Stimulated activated CD4-positive, alpha-beta T cell treated with anti-CD3 and anti-CD28 coated beads, Interleukin-15, amount 100 ng/mL, for 48 hours (primary cell): ENCODE measurements at regions not wholly inside any gene's neighbourhood (a gene's known extent, or its start where the extent isn't known, plus 50 kb on each side); places are given as distances from the start of the nearest gene placed in this dataset.
"Not testable (repeated sequence)": the region's sequence is repeated elsewhere in the genome, so short reads cannot be mapped to it uniquely, and the experiment has no call there.

ENCODE experiments used
- DNase-seq, 2 donors: peaks; one replicate each; pipeline ENCODE4 v3.0.0-alpha.2; 2020; ENCODE audit warnings: low read depth in 2 of 2

DNA sequence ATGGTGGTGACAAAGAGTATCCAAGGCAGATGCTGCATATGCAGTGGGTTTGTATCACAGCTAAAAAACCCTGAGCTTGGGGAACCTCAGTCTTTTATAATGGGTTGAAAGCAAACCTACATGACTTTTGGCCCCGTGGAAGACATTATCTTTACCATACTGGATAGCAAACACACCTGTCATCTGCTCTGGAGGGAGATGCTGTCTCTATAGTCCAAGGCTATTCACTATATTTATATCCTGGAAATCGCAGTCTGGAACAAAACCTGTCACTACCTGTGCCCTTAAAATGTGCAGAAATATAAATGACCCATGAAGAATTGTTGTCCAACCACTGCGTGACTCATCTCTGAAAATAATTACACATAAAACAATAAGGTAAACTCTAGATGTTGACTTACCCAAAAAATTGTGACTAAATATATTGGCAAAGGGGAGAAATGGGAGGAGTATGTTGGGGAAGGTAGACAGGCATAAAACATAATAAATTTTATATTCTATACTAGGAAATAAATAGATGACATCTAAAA is 121.0 kb upstream of the CXADR start:
- DNase-seq: no peak

DNA sequence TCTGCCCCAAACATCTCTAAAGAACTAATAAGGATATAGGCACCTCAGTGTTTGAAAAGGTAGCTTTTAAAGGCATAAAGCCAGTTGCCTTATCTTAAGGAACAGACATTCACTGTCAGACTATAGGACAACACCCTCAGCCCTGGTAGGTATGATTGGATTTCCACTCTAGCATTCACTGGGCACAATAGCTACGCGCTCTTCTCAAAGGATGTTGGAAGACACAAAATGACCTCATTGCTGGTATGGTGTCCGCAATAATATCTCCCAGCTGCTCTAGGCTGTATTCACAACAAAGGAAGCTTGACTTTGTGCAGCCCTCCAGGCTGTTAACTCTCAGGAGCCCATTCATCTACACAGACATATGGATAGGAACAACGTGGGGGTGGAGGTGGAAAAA is 119.4 kb upstream of the CXADR start:
- DNase-seq: no peak

DNA sequence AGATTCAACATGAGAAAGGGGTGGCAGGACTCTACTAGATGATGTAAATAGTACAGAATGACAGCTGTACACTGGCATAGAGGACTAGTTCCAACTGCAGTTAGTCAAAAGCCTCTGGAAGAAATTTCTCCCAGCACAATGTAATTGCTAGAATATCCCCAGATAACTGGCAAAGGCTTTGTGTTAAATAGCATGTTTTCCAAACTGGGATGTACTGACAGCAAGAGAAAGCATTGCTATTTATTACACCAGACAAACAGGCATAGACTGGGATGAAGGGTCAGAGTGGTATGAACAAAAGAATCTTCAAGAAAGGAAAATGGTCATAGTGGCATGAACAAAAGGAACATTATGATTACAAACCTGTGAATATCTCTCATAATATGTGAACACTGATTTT is 115.9 kb upstream of the CXADR start:
- no peak for DNase-seq

DNA sequence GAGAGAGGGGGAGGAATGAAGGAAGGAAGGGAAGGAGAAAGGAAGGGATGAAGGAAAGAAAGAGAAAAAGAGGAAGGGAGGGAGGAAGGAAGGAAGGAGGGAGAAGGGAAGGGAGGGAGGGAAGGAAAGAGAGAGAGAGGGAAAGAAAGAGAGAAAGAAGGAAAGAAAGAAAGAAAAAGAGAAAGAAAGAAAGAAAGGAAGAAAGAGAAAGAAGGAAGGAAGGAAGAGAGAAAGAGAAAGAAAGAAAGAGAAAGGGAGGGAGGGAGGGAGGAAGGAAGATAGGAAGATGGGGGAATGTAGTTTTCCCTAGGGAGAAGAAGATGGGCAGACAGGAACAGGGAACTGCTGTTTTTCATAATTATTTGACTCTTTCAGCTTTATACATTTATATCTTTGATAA is 115.1 kb upstream of the CXADR start:
- no peak for DNase-seq

DNA sequence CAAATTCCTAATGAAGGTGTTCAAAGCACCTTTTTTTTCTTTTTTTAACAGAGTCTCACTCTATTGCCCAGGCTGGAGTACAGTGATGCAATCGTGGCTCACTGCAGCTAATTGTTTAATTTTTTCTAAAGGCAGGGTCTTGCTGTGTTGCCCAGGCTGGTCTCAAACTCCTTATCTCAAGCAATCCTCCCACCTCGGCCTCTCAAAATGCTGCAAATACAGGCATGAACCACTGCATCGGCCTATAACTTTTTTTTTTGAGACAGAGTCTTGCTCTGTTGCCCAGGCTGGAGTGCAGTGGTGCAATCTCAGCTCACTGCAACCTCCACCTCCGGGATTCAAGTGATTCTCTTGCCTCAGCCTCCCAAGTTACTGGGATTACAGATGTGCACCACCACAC is 113.9 kb upstream of the CXADR start:
- DNase-seq: not testable (repeated sequence)

DNA sequence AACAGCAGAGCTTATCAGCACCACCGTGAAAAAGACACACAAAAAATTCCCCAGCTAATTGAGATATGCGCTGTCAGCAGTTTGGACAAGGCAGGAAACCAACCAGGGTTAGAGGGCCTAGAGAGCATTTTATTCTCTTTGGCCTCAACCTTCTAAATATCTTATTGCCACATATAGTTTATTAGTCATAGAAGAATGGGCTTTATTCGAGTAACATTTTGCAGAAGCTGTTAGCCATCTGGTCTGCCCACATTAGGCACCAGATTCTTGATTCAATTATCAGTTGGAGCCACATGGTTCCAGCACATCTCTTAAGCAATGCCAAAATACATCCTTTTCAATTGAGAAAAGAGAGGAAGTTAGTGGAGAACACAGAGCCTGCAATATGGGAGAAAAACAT is 109.9 kb upstream of the CXADR start:
- no peak for DNase-seq

DNA sequence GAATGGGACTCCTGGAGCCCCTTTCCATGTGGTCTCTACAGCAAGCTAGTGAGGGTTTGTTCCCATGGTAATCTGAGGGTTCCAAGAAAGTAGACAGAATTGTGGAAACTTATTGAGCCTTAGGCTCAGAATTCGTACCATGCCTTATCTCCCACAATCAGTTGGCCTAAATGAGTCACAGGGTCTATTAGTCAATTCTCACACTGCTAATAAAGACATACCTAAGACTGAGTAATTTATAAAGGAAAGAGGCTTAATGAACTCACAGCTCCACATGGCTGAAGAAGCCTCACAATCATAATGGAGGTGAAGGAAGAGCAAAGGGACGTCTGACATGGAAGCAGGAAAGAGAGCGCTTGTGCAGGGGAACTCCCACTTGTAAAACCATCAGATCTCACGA is 106.6 kb upstream of the CXADR start:
- no peak for DNase-seq

DNA sequence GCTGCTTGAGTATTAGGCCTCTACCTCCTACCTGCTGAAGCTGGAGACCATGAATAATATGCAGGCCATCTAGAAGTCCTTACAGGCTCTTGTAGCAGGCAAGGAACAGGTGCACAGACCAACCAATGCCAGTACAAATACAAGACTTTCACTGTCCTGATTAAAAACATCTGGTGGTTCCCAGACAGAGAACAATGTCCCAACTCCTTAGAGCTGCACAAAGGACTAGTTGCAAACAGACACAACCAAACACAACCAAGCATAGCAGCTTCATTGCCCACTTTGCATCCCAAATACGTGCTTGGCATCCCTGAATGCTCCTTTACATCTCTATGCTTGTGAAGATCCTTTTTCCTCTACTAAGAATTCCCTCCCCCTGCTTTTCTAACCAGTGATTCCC is 98.1 kb upstream of the CXADR start:
- no peak for DNase-seq

DNA sequence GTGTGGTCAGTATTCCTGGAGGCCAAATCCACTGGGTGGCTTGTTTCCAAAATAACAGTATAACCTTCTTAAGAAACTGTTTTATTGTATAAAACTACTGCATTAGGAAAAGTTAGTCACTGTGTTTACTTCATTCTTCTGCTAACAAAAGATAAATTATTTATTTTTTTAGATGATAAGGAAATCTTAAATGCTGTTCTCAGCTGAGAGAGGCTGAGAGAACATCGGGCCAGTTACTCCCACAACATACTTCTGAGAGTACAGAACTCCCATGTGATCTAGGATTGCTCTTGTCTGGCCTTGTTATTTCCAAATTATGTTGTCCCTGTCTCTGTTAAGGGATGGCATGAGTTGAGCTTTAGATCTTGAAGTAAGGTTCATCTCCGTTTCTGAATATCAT is 96.7 kb upstream of the CXADR start:
- no peak for DNase-seq

DNA sequence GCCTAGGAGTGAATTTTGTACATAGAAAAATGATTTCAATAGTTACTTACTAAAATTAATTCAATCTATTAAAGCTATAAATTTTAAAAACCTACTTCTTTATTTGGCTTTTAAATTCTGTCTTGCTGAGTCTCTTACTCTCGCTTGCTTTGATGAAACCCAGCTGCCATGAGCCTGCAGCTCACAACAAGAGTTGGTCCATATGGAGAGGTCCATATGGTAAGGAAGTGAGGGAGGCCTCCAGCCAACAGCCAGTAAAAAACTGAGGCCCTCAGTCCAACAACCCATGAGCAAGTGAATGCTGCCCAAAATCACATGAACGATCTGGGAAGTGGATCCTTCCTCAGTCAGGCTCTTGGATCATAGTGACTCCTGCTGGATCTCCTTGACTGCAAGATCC is 89.9 kb upstream of the CXADR start:
- DNase-seq: no peak

DNA sequence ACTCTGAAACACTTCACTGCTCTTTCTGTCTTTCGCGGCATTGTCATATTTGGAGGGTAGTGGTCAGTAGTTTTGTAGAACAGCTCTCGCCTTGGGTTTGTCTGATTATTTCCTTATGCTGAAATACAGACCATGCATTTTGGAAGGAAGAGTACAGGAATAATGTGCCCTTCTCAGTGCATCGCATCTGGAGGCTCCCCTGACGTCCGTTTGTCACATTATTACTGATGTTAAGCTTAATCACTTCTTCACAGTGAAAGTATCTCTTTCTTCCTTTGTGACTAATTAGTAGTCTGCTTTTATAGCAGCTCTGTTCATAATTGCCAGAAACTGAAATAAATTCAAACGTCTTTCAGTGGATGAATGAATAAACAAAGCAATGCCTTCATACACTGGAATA is 85.7 kb upstream of the CXADR start:
- DNase-seq: no peak

DNA sequence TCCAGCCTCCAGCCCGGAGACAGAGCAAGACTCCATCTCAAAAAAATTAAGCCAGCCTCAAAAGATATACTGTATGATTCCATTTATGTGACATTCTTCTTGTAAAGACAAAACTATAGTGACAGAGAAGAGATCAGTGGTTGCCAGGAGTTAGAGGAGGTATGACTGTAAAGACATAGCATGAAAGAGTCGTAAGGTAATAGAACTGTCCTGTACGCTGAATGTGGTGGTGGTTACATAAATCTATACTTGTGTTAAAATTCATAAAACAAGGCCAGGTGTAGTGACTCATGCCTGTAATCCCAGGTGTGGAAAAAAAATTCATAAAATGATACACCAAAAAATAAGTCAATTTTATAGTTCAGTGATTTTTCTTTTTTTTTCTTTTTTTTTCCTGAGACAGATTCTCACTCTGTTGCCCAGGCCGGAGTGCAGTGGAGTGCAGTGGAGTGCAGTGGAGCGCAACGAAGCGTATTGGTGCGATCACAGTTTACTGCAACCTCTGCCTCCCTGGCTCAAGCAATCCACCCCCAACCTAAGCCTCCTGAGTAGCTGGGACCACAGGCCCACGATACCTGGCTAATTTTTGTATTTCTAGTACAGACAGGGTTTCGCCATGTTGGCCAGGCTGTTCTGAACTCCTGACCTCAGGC is 84.9 kb upstream of the CXADR start:
- no peak for DNase-seq

DNA sequence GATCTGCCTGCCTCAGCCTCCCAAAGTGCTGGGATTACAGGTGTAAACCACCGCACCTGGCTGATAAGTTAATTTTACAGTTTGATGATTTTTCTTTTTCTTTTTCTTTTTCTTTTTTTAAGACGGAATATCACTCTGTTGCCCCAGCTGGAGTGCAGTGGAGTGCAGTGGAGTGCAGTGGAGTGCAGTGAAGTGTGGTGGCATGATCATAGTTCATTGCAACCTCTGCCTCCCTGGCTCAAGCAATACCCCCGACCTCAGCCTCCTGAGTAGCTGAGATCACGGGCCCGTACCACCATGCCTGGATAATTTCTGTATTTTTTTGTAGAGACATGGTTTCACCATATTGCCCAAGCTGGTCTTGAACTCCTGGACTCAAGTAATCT is 84.4 kb upstream of the CXADR start:
- DNase-seq: no peak

DNA sequence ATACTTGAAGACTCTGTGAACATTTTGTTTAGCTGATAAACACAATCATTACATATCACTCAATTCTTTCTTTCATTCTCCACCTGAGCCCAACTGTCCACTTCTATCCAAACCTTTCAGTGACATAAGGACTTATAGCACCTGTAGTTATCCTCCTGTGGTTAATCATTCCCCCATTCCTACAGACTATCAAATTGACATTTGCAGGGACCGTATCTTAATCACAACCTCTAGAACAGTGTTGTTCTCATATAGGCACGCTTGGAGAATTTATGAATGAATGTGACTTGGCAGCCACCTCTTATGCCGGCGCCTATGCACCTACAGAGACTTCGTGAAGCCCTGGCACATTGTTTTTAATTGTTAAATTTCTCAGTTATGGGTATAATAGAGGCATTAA is 83.9 kb upstream of the CXADR start:
- DNase-seq: no peak

DNA sequence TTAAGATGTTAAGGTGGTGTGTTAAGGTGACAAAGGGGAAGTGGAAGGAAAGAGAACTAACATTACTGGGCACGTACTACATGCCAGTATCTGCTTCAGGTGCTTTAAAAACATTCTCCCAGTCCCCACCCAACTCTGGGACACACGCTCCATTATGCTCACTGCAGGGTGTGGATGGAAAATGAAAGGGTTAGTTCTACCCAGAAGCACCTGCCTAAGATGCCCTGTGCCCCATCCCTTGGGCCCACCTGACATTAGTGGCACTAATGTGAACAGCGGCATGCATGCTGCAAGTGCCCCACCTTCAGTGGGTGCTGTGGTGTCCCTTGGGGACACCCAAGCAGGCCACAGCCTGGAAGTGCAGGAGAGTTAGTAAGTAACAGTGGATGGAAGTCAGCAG is 82.9 kb upstream of the CXADR start:
- DNase-seq: no peak

DNA sequence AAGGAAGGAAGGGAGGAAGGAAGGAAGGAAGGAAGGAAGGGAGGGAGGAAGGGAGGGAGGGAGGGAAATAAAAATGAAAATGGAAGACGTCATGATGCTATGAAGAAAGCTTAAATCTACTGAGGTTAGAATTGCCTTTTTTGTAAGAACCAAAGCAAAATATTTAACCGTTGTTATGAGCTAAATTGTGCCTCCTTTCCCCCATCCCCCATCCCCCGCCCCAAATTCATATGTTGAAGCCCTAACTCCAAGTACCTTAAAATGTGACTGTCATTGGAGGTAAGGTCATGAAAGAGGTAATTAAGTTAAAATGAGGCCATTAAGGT is 80.1 kb upstream of the CXADR start:
- no peak for DNase-seq

DNA sequence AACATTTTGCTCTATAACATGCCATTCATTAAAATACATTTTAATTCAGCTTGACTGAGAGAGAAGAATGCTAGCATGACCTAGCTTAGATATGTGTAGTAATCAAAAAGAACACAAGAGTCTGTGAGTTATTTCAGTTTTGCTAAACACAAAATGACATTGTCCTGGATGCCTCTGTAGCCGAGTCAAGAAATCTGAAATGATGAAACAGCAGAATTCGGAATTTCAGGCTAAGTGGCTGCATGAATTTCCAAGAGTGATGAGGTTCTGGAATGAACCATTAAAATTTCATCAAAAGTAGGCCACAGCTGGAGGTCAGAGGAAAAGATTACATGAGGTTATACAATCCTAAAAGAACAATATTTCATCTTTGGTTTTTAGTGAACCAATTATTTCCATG is 79.1 kb upstream of the CXADR start:
- no peak for DNase-seq

DNA sequence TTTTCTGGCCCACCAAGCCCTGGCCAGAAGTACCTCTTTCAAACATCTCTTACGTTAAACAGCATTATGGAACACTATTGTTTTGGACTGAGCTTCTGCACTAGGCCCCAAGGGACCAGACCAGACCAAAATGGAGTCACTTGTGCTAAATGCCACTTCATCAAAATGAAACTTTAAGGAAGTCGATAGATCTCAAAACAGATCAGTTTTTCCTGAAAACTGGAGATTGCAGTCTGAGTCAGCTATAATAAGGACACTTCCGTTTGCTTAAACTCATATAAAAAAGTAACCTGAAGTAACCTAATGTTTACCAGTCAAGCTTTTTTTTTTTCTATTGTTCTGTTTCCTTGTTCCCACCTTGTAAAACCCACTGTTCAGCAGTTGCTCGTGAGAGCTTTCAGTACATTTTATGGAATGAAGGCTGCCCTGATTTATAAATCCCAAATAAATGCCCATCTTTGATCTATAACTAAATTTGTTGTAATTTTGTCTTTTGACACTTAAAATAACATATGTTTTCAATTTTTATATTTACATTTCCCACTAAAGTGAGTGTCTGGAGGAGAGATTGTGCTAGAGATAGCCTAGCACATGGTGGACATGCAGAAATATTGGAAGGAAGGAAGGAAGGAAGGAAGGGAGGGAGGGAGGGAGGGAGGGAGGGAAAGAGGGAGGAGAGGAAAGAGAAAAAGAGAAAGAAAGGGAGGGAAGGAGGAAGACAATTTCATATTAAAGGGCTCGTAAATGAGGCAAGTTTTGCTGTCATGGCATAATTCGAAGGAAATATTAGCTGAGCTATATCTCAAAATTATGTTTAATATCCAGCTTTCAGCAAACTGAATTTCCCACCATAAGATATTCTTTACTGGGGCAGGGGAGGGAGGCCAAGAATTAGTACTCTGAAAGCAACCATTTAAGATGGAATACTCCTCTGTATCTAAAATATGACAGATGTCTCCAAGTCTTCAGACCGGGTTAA is 77.0 kb upstream of the CXADR start:
- DNase-seq: no peak

DNA sequence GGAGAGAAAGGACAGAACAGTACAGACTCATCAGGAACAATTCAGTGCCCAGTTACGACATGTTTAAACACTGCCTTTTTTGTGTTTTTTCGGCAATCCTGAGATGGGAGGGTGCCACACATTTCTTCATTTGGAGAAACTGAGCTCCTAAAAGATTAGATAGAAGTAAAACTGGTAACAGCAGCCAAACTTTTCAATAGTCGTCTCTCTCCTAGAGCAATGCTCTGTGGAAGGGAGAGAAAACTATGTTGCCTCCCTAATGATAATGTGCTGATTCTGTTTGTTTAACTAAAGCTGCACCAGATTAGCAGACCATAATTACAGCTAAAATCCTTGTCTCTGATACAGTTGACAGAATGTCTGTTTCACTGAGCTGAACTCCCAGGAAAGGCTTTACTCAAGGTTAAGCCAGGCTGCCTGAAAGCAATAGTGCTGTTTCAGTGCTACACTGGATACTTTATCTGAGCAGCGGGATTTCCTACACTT is 76.2 kb upstream of the CXADR start:
- no peak for DNase-seq

DNA sequence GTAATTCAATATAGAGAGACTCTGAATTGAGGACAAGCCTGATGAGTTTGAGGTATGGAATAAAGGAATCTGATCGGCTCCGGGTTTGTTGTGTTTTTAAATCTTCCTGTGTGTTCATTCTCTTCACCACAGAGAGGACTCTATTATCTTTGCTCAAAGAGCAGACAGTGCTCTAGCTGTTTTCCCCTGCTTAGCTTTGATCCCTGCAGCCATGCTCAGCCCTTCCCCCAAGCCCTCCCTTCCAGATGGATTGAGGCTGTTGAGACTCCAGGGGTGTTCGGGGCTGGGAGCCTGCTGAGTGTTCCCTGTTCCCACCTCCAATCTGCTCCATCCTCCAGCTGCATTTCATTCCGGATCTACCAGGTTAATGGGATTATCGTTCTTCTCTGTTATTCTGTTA is 74.2 kb upstream of the CXADR start:
- DNase-seq: no peak

DNA sequence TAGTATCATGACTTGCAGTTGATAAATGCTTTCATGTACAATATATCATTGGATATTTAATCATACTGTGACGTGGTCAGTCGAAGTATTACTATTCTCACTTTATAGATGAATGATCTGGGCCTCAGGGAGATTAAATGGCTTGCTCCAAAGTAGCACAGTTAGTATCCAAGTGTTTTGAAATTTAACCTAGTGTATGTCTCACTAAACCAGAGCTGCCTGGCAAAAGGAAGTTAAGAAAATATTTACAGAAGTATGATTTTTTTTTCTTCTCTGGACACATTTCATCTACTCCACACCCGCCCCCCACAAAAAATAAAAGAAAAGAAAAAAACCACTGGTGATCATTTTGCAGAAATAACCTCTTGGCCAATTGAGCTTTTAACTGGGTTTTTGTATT is 71.9 kb upstream of the CXADR start:
- DNase-seq: no peak

DNA sequence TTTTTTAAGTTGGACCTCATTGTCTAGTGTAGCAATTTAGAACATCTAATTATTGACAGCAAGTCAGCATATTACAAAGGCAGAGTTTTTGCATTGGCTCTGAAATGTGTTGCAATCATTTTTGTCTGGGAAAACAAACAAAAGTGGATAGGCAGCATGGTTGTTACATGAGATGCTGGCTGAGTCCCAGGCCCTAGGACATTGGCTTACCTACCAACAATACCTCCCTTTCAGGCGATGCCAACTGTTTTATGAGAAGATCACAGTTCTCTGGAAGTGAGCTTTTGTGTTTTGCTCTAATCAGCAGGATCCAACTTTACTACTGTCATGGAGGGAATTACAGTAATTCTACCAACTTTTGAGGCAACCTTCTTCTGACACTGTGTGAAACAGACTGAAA is 71.5 kb upstream of the CXADR start:
- no peak for DNase-seq

DNA sequence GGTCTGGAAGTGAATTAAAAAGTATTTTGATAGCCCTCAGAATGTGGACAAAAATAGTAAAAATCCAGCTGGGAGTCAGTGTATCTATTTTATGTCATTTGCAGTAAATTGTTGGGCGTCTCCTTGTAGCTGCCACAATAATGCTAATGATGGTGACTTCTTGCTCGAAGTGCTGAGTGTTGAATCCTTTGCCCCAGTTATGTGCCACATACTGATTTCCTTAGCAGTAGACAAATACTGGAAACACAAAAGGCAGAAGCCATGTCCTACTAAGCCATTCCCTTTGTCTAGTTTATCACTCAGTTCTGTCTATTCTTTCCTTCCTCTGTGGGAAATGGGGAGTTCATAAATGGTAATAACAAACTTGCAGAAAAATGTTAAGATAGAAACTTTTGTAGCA is 70.7 kb upstream of the CXADR start:
- DNase-seq: no peak
